ENCODE measurements at regions not wholly inside any gene's neighbourhood (a gene's known extent, or its start where the extent isn't known, plus 50 kb on each side); places are given as distances from the start of the nearest gene placed in this dataset.

DNA sequence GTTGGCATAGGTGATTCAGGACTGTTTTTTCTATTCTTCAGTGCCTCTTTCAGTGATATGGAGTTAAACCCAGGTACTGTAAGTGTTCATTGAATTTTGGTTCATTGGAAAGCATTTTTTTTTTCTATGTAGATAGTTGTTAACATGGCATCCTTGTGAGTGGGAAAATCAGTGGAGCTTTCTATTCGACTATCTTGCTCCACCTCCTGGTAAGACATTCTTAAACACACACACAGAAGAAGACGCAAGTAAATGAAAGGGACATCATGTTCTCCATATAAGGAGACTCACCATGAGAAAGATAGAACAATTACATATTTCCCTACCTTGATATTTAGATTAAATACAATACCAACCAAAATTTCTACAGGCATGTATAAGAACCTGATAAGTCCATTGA lies 598.5 kb upstream of the SPANXN1 start:
- TF ChIP-seq CTCF (IDR thresholded peaks at IDR 0.05) = no peak
- no peak for TF ChIP-seq POLR2A (IDR thresholded peaks at IDR 0.05)
